ENCODE measurements at regions not wholly inside any gene's neighbourhood (a gene's known extent, or its start where the extent isn't known, plus 50 kb on each side); places are given as distances from the start of the nearest gene placed in this dataset.
A peak's percentile ranks its signal among the peaks of the same experiment; 100 is the strongest.

GRCh38 chr7:19610194-19610943 lies 98.5 kb downstream of the POLR1F start:
- ATAC-seq (ENCODE audit: low read depth): no peak
- no peaks in the 10 kb centered on the region for H3K36me3 ChIP-seq (ENCODE audit: control insufficient read depth, insufficient read depth, low read length)
- H3K4me1 ChIP-seq (ENCODE audit: control insufficient read depth, insufficient read depth, low read length): no peaks in the 10 kb centered on the region
- no peak overlapping the region for H3K56ac ChIP-seq (ENCODE audit: extremely low read depth, insufficient read depth, low read length)
- H2BK5ac ChIP-seq (ENCODE audit: low read depth, low read length, poor library complexity, severe bottlenecking): no peak overlapping the region
- ChIA-PET CTCF (no interaction called here), POLR2A (ENCODE audit: unreplicated experiment) (no interaction called here)
- no peaks in the 10 kb centered on the region for H3K9me3 ChIP-seq (ENCODE audit: control insufficient read depth, insufficient read depth, low read length)
- H2AFZ ChIP-seq (replicated peaks; ENCODE audit: low read length, poor library complexity): no peak overlapping the region
- H2AK9ac ChIP-seq (replicated peaks; ENCODE audit: low read depth, low read length, poor library complexity): no peak overlapping the region
- no peak overlapping the region for H3K27ac ChIP-seq (ENCODE audit: insufficient read depth, low read length)
- in situ Hi-C loops (cut with MboI; ENCODE audit: low sequenced_read_pairs) (no loop called here), dilution Hi-C loops (cut with HindIII; ENCODE audit: low sequenced_read_pairs, unreplicated experiment) (no loop called here), intact Hi-C loops (cut with micrococcal nuclease) (no loop called here)
- H3K4me3 ChIP-seq (ENCODE audit: insufficient read depth, low read depth, low read length): no peak overlapping the region
- no peak overlapping the region for H4K91ac ChIP-seq (ENCODE audit: insufficient read depth, low read depth, low read length)
- H2BK120ac ChIP-seq (ENCODE audit: low read depth, low read length): no peak overlapping the region
- H2AK5ac ChIP-seq (ENCODE audit: low read depth, low read length): no peak overlapping the region
- no peak for DNase-seq
- no peaks in the 10 kb centered on the region for H3K27me3 ChIP-seq (ENCODE audit: control insufficient read depth, insufficient read depth, low read length)
- no TSS peak for BruUV-seq (replicated peaks)
- no peak overlapping the region for H3K9ac ChIP-seq (ENCODE audit: low read depth, low read length)
- no peak overlapping the region for H3K14ac ChIP-seq (replicated peaks; ENCODE audit: low read depth, low read length)
- no peak overlapping the region for H4K8ac ChIP-seq (ENCODE audit: low read depth in 2 of 2, low read length in 2 of 2)
- no peak overlapping the region for H3K23ac ChIP-seq (ENCODE audit: low read depth, low read length)
- H2BK20ac ChIP-seq (ENCODE audit: low read depth, low read length): no peak overlapping the region
- no peak overlapping the region for H3K4ac ChIP-seq (ENCODE audit: low read depth, low read length)
- no peaks in the 10 kb centered on the region for H4K20me1 ChIP-seq (ENCODE audit: insufficient read depth, low read length)
- no peaks in the 10 kb centered on the region for H3K79me1 ChIP-seq (ENCODE audit: low read depth in 1 of 2, low read length in 2 of 2)
- no peak overlapping the region for H3K18ac ChIP-seq (ENCODE audit: low read depth, low read length)
- H2BK15ac ChIP-seq (ENCODE audit: low read depth, low read length): no peak overlapping the region
- H3K9me1 ChIP-seq (ENCODE audit: insufficient read depth, low read length): no peaks in the 10 kb centered on the region
- H3K4me2 ChIP-seq (ENCODE audit: low read depth, low read length): no peak overlapping the region
- no peak overlapping the region for H4K5ac ChIP-seq (ENCODE audit: low read depth, low read length)
- TF ChIP-seq MAFK (IDR thresholded peaks at IDR 0.05; ENCODE audit: low read depth, low read length) (peak; percentile 58; the same call in 1 of the 2 replicates), CHD1 (IDR thresholded peaks at IDR 0.05; ENCODE audit: low read depth, low read length) (no peak)
